ENCODE measurements at regions not wholly inside any gene's neighbourhood (a gene's known extent, or its start where the extent isn't known, plus 50 kb on each side); places are given as distances from the start of the nearest gene placed in this dataset.
"Not testable (repeated sequence)": the region's sequence is repeated elsewhere in the genome, so short reads cannot be mapped to it uniquely, and the experiment has no call there.

- not testable (repeated sequence) for TF ChIP-seq CTCF, POLR2A (IDR thresholded peaks at IDR 0.05)
Measured at GRCh38 chr11:71652998-71653397, 70.3 kb upstream of the KRTAP5-11 start.
